ENCODE measurements at regions not wholly inside any gene's neighbourhood (a gene's known extent, or its start where the extent isn't known, plus 50 kb on each side); places are given as distances from the start of the nearest gene placed in this dataset.

DNA sequence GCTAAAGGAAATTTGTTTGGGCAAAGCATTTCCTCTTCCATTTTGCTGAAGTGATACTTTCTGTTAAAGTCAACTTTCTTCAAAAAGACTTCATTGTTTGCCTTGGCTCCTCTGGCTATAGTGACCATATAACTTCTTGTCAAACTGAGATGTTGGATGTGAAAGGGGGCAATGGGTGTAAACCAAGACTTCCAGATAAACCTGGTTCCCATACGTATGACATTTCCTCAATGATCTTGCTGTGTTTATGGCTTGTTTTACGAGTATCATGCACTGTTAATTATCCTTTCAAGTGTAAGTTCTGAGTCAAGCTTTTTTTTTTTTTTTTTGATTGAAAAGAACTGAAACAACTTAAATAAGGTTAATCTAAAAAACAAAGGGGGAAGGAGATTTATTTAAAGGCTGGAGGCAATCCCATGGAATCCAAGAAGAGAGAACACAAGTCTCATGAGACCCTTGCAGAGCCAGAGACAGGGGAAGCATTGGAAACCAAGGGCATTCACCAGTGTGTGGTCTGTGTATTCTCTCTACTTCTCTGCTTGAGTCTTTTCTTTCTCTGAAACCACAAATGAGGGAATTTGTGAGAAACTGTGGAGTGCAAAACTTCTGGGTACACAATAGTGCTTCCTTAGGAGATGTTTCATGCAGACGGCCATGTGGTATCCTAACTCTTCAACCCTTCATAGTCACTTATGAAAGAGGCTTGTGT is 335.3 kb downstream of the RAB3C start:
- no peak overlapping the region for H3K4me3 ChIP-seq
- no peaks in the 10 kb centered on the region for H3K36me3 ChIP-seq
- DNase-seq, result no peak
- peaks cover 0 to 9% (median 5%) of the 10 kb centered on the region in 6 donors for H3K4me1 ChIP-seq
- TF ChIP-seq POLR2A (IDR thresholded peaks at IDR 0.05) (no peak), POLR2AphosphoS5 (IDR thresholded peaks at IDR 0.05) (no peak), CTCF (IDR thresholded peaks at IDR 0.05 in 8 of 11, conservative IDR thresholded peaks at IDR 0.05 in 3 of 11) (no peak)
- intact Hi-C loops (cut with DNase I; ENCODE audit: low total_unique reads), result no loop called here
- peak overlapping the region in 4 of 8 donors; percentile 16 to 41 (median 28) for H3K27ac ChIP-seq
- WGBS, 5 donors, result 76 to 86% (median 84%) methylated on average over 3 of the region's 3 CpGs
- no peaks in the 10 kb centered on the region for H3K27me3 ChIP-seq (replicated peaks in 1 of 7)
- no peaks in the 10 kb centered on the region for H3K9me3 ChIP-seq
